C4-2B (cell line): ENCODE measurements at regions not wholly inside any gene's neighbourhood (a gene's known extent, or its start where the extent isn't known, plus 50 kb on each side); places are given as distances from the start of the nearest gene placed in this dataset.

ENCODE experiments used
- H3K27ac ChIP-seq: fragments of 450-650 bp; 2 replicates; pipeline ENCODE4 v1.5.1; 2017
- CTCF ChIP-seq: fragments of 450-650 bp; conservative IDR thresholded peaks from 2 replicates; pipeline ENCODE4 v1.5.1; 2017; ENCODE audit warnings: mild to moderate bottlenecking
- ZFX ChIP-seq: fragments of 450-650 bp; IDR thresholded peaks from 2 replicates; pipeline ENCODE4 v1.6.1; 2017

DNA sequence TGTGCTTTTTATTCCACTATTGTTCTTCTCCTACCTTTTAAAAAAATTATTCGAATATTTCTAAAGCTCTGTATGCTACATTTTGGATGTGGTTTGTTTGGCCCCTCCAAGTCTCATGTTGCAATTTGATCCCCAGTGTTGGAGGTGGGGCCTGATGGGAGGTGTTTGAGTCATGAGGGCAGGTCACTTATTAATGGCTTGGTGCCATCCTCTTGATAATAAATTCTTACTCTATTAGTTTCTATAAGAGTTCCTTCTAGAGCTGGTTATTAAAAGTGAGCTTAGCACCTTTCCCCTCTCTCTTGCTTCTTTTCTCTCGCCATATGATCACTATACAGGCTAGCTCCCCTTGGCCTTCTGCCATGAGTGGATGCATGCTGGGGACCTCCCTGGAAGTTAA is 445.6 kb upstream of the PDE3A start:
- H3K27ac ChIP-seq: no peak overlapping the region
- TF ChIP-seq ZFX (no peak), CTCF (no peak)

DNA sequence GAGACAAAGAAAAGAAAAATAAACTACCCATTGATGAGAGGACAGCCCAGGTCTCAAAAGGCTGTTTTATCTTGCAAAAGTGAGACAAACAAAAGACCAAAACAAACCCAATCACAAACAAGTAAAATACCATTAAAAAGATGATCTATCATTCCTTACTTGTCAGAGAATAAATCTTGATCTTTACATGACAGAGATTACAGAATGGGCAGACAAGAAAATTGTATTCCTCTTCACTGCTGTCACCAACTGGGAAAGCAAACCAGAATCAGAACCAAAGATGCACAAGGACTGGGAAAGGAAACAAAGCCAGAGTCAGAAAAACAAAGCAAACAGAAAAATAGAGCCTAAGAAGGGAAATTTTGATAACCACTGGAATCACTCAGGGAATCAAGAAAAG is 444.0 kb upstream of the PDE3A start:
- TF ChIP-seq CTCF: no peak
- no peak for TF ChIP-seq ZFX
- no peak overlapping the region for H3K27ac ChIP-seq

GRCh38 chr12:19925841-19926240 is 442.5 kb upstream of the PDE3A start:
- TF ChIP-seq ZFX (no peak), CTCF (no peak)
- no peak overlapping the region for H3K27ac ChIP-seq

DNA sequence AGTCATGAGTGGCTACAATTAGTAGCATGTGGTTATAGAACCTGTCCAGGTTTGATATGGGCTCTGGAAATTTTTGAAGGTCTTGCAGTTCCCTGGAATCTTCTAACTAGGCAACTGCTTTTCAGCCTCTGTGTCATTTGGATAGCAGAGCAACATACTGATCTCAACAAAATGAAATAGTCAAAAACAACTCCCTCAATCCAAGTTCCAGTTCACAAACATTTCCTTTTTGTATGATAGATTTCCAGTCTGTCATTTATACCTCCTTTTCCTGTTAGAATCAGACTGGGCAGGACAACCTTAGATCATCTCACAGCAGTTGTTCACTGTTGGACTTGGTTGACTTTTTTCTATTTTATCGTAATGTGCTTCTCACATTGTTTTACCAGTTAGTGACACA is 442.1 kb upstream of the PDE3A start:
- TF ChIP-seq ZFX: no peak
- TF ChIP-seq CTCF: no peak
- no peak overlapping the region for H3K27ac ChIP-seq

DNA sequence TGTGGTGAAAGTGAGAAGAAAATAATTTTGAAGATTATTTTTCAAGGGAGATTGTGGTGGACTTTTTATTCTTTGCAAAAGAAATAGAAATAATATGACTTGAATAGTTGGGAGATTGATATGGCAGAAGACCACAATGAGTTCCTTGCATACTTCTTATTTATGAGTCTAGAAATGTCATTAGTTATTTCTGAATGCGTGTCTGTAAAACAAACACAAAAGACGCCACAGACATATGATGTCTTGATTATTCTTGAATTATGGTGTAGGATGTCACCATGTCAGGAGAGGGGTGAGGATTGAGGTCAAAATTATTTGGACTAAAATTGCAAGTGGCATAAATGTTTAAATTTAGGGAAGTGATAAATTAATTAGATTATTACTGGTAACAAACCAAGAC is 440.7 kb upstream of the PDE3A start:
- TF ChIP-seq ZFX (no peak), CTCF (no peak)
- no peak overlapping the region for H3K27ac ChIP-seq

GRCh38 chr12:19932413-19932812 is 435.9 kb upstream of the PDE3A start:
- no peak for TF ChIP-seq CTCF
- TF ChIP-seq ZFX: no peak
- no peak overlapping the region for H3K27ac ChIP-seq

GRCh38 chr12:19933924-19934323 is 434.4 kb upstream of the PDE3A start:
- TF ChIP-seq ZFX: no peak
- TF ChIP-seq CTCF: no peak
- no peak overlapping the region for H3K27ac ChIP-seq
